Brain microvascular endothelial cell (primary cell): ENCODE measurements at regions not wholly inside any gene's neighbourhood (a gene's known extent, or its start where the extent isn't known, plus 50 kb on each side); places are given as distances from the start of the nearest gene placed in this dataset.

Source experiments
- DNase-seq: peaks from one replicate; pipeline ENCODE4 v3.0.0-alpha.2; 2020
- H3K27ac ChIP-seq: fragments of 250-450 bp; sonication (Bioruptor Pico); 2 replicates; pipeline ENCODE4 v1.5.1; 2020; ENCODE audit warnings: mild to moderate bottlenecking, moderate library complexity
- H3K27me3 ChIP-seq: fragments of 250-450 bp; sonication (Bioruptor Pico); replicated peaks from 2 replicates; pipeline ENCODE4 v1.5.1; 2020; ENCODE audit warnings: mild to moderate bottlenecking
- H3K36me3 ChIP-seq: fragments of 250-450 bp; sonication (Bioruptor Pico); replicated peaks from 2 replicates; pipeline ENCODE4 v1.5.1; 2020; ENCODE audit warnings: mild to moderate bottlenecking
- H3K4me3 ChIP-seq: 2 replicates; pipeline ENCODE4 v1.5.1; 2011; ENCODE audit warnings: low read depth, mild to moderate bottlenecking, control low read depth, low read length, moderate library complexity
- CTCF ChIP-seq: IDR thresholded peaks from 2 replicates; pipeline ENCODE4 v1.5.1; 2011; ENCODE audit warnings: low read depth, mild to moderate bottlenecking, moderate library complexity, low read length, control low read depth, inconsistent platforms; ENCODE audit errors: missing control alignments
- in situ Hi-C: cut with HindIII; loops from 2 replicates; pipeline ENCODE4 v1.10.0; 2017; ENCODE audit warnings: low sequenced_read_pairs, low pct_ligation_motif_present

- in situ Hi-C loops: no loop called here
- no peaks in the 10 kb centered on the region for H3K36me3 ChIP-seq
- no peak for DNase-seq
Measured at GRCh38 chr9:4356306-4356705, 56.4 kb upstream of the GLIS3 start.

GRCh38 chr9:4353236-4353635 lies 53.4 kb upstream of the GLIS3 start:
- Histone ChIP-seq H3K27ac (no peak overlapping the region), H3K4me3 (no peak overlapping the region), H3K27me3 (no peaks in the 10 kb centered on the region), H3K36me3 (no peaks in the 10 kb centered on the region)
- TF ChIP-seq CTCF: no peak
- no peak for DNase-seq
- in situ Hi-C loops: no loop called here

More at GRCh38 chr9:4356306-4356705, 56.4 kb upstream of the GLIS3 start:
- no peak overlapping the region for H3K27ac ChIP-seq
- no peaks in the 10 kb centered on the region for H3K27me3 ChIP-seq
- H3K4me3 ChIP-seq: no peak overlapping the region
- TF ChIP-seq CTCF: no peak

GRCh38 chr9:4349816-4350418 lies 50.0 kb upstream of the GLIS3 start:
- in situ Hi-C loops: loop anchor here (25.0 kb wide), 1 partner anchor 238 kb away; no protein-coding TSS in a partner anchor

More at GRCh38 chr9:4349816-4350418, 50.0 kb upstream of the GLIS3 start:
- H3K36me3 ChIP-seq: no peaks in the 10 kb centered on the region
- H3K27ac ChIP-seq: no peak overlapping the region
- no peak overlapping the region for H3K4me3 ChIP-seq
- TF ChIP-seq CTCF: no peak
- DNase-seq: no peak
- H3K27me3 ChIP-seq: no peaks in the 10 kb centered on the region
